ENCODE measurements at regions not wholly inside any gene's neighbourhood (a gene's known extent, or its start where the extent isn't known, plus 50 kb on each side); places are given as distances from the start of the nearest gene placed in this dataset.

DNA sequence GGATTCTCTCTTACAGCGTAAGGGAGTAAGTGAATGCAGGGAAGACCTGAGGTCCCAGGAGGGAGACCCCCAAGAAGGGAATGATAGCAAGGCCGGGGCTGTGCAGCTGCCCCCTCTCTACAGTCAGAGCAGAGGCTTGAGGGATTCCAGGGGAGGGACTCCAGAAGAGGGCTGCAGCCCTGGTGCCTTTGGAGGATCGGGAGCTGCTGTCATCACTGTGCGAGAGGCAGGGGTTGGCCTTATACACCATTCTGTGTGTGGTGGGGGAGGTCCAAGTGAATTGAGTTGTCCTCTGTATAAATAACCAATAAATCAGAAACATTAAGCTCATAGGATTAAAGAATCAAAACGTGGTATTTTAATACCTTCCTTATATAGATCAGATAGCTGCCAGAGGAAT is 114.9 kb downstream of the GLI2 start:
- DNase-seq (ENCODE audit: low read depth): no peak
- H3K4me3 ChIP-seq (ENCODE audit: low read depth, low read length): no peak overlapping the region
- TF ChIP-seq, protein P1, sequence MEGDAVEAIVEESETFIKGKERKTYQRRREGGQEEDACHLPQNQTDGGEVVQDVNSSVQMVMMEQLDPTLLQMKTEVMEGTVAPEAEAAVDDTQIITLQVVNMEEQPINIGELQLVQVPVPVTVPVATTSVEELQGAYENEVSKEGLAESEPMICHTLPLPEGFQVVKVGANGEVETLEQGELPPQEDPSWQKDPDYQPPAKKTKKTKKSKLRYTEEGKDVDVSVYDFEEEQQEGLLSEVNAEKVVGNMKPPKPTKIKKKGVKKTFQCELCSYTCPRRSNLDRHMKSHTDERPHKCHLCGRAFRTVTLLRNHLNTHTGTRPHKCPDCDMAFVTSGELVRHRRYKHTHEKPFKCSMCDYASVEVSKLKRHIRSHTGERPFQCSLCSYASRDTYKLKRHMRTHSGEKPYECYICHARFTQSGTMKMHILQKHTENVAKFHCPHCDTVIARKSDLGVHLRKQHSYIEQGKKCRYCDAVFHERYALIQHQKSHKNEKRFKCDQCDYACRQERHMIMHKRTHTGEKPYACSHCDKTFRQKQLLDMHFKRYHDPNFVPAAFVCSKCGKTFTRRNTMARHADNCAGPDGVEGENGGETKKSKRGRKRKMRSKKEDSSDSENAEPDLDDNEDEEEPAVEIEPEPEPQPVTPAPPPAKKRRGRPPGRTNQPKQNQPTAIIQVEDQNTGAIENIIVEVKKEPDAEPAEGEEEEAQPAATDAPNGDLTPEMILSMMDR (IDR thresholded peaks at IDR 0.05; ENCODE audit: control insufficient read depth, extremely low read depth, insufficient read depth): no peak

GRCh38 chr2:120851116-120851773 is 115.6 kb downstream of the GLI2 start:
- TF ChIP-seq, protein P1 (IDR thresholded peaks at IDR 0.05; ENCODE audit: control insufficient read depth, extremely low read depth, insufficient read depth): no peak
- no peak for DNase-seq (ENCODE audit: low read depth)
- no peak overlapping the region for H3K4me3 ChIP-seq (ENCODE audit: low read depth, low read length)

DNA sequence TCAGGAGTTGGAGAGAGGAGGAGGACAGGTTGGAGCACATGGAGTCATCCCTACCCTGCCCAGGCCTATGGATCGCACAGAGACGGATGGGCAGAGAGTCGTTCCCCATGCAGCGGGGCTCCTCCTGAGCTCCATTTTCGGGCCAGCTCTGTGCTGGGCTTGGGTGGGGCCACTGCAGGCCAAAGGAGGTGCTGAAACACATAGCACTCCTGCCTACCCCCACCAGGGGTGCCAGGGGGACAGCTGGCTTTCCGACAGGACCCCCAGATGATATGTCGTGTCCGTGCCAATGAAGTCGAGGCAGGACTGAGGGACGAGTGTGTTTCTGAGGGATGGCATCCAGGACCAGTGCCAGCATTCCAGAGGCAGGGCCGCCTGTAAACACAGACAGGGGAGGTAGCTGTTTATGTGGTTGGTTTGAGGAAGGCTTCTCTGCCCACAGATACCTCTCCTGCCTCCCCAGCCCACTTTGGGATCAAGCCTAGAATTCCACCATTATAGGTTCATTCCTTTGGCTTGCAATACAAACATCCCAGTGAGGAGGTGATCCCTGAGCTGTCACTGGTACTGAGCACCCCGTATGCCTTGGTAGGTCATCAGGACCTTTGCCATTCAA is 116.6 kb downstream of the GLI2 start:
- TF ChIP-seq, protein P1 (IDR thresholded peaks at IDR 0.05; ENCODE audit: control insufficient read depth, extremely low read depth, insufficient read depth): no peak
- no peak for DNase-seq (ENCODE audit: low read depth)

DNA sequence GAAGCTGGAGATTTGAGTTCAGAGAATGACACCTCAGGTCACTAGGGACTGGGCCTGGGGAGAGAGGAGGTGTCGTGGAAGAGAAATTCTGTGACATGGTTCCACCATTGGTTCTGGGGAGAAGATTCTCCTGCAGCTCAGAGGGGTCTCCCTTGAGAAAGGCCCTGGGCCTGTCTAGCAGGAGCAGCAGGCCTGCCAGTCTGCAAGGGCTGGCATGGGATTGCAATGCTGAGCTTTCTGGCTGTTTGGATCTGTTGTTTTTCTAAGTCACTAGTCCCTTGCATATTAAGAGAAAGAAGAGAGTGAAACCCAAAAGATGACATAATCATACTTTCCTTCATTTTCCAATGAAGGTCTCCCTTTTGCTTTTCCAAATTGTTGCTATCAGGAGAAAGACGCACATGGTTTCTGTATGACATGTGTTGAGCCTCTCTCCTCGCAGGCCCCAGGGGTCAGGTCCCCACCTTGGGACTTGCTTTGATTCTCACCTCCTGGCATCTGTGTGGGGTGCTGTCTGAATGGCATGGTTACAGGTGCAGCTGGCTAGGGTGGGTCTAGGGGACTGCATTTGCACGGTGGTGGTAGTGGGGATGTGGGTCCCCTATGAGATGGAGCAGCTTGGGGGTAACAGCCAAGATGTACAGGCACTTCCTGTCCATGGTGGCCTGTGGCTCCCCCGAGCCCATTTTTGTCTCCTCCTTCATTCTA is 117.8 kb downstream of the GLI2 start:
- DNase-seq (ENCODE audit: low read depth): no peak
- H3K4me3 ChIP-seq (ENCODE audit: low read depth, low read length): no peak overlapping the region
- TF ChIP-seq, protein P1 (IDR thresholded peaks at IDR 0.05; ENCODE audit: control insufficient read depth, extremely low read depth, insufficient read depth): no peak

More for the DNA sequence above, 116.6 kb downstream of the GLI2 start:
- no peak overlapping the region for H3K4me3 ChIP-seq (ENCODE audit: low read depth, low read length)

DNA sequence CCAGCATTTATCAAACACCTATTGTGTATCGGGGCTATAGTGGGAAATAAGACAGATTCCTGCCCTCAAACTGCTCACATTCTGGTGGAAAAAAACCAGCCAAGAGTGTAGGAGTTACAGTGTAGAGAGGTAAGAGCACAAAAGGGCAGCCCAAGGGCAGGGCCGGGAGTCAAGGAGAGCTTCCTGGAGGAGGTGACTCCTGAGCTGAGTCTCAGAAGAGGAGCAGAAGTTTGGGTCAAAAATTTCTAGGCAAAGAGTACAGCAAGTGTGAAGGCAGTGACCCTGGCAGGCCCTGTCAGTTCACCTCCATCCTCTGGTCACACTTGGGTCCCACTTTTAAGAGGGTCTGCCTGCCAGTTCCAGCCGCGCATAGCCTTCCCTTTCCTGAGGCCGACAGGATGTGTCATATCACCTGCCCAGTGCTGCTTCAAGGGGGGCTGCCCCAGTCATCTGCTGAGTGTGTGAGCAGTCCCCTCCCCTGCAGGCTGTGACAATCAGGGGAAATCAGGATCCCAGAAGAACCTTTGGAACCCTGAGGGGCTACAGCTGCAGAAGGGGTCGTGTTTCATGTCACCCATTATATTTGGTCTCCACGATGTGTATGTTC is 118.4 kb downstream of the GLI2 start:
- H3K4me3 ChIP-seq (ENCODE audit: low read depth, low read length): no peak overlapping the region
- DNase-seq (ENCODE audit: low read depth): no peak
- TF ChIP-seq, protein P1 (IDR thresholded peaks at IDR 0.05; ENCODE audit: control insufficient read depth, extremely low read depth, insufficient read depth): no peak

- no peak for DNase-seq (ENCODE audit: low read depth)
- no peak overlapping the region for H3K4me3 ChIP-seq (ENCODE audit: low read depth, low read length)
- TF ChIP-seq, protein P1 (IDR thresholded peaks at IDR 0.05; ENCODE audit: control insufficient read depth, extremely low read depth, insufficient read depth): no peak
These were observed 119.3 kb downstream of the GLI2 start for GRCh38 chr2:120854766-120855530.

Data from LNCaP clone FGC (cell line).